ENCODE measurements at regions not wholly inside any gene's neighbourhood (a gene's known extent, or its start where the extent isn't known, plus 50 kb on each side); places are given as distances from the start of the nearest gene placed in this dataset.

DNA sequence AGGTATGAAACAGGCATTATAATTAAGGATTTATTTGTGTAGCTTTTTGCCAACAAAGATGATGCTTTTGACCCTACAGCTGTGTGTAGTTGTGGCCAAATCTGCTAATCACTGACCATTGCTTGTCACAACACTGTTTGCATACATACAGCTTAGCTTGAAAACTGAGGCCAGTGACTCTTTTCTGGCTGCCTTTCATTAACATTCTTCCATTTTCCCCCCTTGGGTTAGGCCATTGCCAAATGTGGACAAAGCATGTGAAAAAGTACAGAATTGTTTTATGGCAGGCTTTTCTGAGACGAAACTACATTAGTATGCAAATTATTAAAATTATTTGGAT is 263.3 kb downstream of the SLC16A7 start:
- H3K27me3 ChIP-seq (ENCODE audit: control insufficient read depth in 2 of 2, insufficient read depth in 2 of 2, low read length in 2 of 2), result no peaks in the 10 kb centered on the region
- H3K4me1 ChIP-seq (ENCODE audit: control insufficient read depth in 2 of 2, insufficient read depth in 2 of 2, low read length in 2 of 2), result no peaks in the 10 kb centered on the region
- H3K4me3 ChIP-seq (ENCODE audit: low read length), result no peak overlapping the region
- H3K27ac ChIP-seq (ENCODE audit: low read depth, low read length), result no peak overlapping the region
- Mint-ChIP-seq H3K4me1 (no peaks in the 10 kb centered on the region), H3K4me3 (no peak overlapping the region), H3K36me3 (no peaks in the 10 kb centered on the region), H3K27ac (no peak overlapping the region), H3K9me3 (peaks cover 0 to 22% (median 10%) of the 10 kb centered on the region in 11 donors), H3K27me3 (peaks cover 0 to 28% (median 18%) of the 10 kb centered on the region in 5 donors)
- H3K9me3 ChIP-seq (ENCODE audit: control insufficient read depth in 2 of 3, low read length in 3 of 3), result no peaks in the 10 kb centered on the region
- intact Hi-C loops (cut with micrococcal nuclease), result no loop called here
- ChIA-PET POLR2A (no interaction called here), CTCF (no interaction called here)
- DNase-seq (no peak), ATAC-seq (no peak)
- H3K36me3 ChIP-seq (ENCODE audit: control insufficient read depth in 2 of 3, insufficient read depth in 3 of 3, low read length in 3 of 3), result no peaks in the 10 kb centered on the region

DNA sequence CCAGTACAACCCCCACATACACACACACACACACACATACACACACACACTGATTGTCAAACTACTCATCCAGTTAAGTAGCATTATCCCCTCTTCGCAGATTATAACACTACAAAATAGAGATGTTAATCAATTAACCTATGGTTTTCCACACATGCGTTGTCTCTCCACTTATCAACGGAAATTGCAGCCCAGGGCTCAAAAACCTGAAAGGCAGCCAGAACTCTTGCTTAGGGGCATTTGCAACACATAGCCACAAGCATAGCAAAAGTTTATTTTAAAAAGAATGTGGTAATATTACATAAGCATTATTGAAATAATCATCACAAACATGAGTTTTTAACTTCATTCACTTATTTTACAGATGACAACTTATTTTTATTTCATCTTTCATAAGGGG is 265.8 kb downstream of the SLC16A7 start:
- no peaks in the 10 kb centered on the region for H3K9me3 ChIP-seq (ENCODE audit: control insufficient read depth in 2 of 3, low read length in 3 of 3)
- ChIA-PET POLR2A (no interaction called here), CTCF (no interaction called here)
- ATAC-seq, result no peak
- Mint-ChIP-seq H3K4me3 (no peak overlapping the region), H3K36me3 (no peaks in the 10 kb centered on the region), H3K4me1 (no peaks in the 10 kb centered on the region), H3K27ac (no peak overlapping the region), H3K27me3 (peaks cover 0 to 22% (median 6%) of the 10 kb centered on the region in 5 donors), H3K9me3 (peaks cover 0 to 18% (median 7%) of the 10 kb centered on the region in 11 donors)
- no peak for DNase-seq
- H3K36me3 ChIP-seq (ENCODE audit: control insufficient read depth in 2 of 3, insufficient read depth in 3 of 3, low read length in 3 of 3), result no peaks in the 10 kb centered on the region
- intact Hi-C loops (cut with micrococcal nuclease), result no loop called here
- no peak overlapping the region for H3K27ac ChIP-seq (ENCODE audit: low read depth, low read length)
- H3K4me3 ChIP-seq (ENCODE audit: low read length), result no peak overlapping the region
- H3K27me3 ChIP-seq (ENCODE audit: control insufficient read depth in 2 of 2, insufficient read depth in 2 of 2, low read length in 2 of 2), result no peaks in the 10 kb centered on the region
- no peaks in the 10 kb centered on the region for H3K4me1 ChIP-seq (ENCODE audit: control insufficient read depth in 2 of 2, insufficient read depth in 2 of 2, low read length in 2 of 2)

DNA sequence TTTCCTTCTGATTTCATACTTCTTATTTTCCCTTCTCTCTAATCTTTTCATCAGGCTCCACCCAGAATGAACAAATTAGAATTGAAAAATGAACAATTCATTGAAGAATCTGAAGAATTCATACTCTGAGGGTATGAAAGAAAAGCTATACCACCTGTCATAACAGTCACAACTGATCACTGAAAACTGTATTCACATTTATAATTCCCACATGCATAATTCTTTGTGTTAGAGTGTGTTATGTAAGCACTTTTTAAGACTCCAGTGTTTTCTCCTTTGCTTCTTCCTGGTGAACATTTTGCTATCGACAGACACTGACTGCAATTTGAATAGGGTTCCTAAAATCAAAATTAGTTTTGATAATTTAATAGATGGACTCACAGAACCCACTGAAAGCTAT is 271.2 kb downstream of the SLC16A7 start:
- no peak overlapping the region for H3K4me3 ChIP-seq (ENCODE audit: low read length)
- H3K27ac Mint-ChIP-seq, result no peak overlapping the region
- no peaks in the 10 kb centered on the region for H3K36me3 Mint-ChIP-seq
- H3K4me1 ChIP-seq (ENCODE audit: control insufficient read depth in 2 of 2, insufficient read depth in 2 of 2, low read length in 2 of 2), result no peaks in the 10 kb centered on the region
- ATAC-seq, result no peak
- CTCF ChIA-PET, result no interaction called here
- POLR2A ChIA-PET, result no interaction called here
- H3K9me3 Mint-ChIP-seq, result peaks cover 0 to 4% (median 0%) of the 10 kb centered on the region in 11 donors
- peaks cover 0 to 19% (median 3%) of the 10 kb centered on the region in 5 donors for H3K27me3 Mint-ChIP-seq
- intact Hi-C loops (cut with micrococcal nuclease), result no loop called here
- no peaks in the 10 kb centered on the region for H3K36me3 ChIP-seq (ENCODE audit: control insufficient read depth in 2 of 3, insufficient read depth in 3 of 3, low read length in 3 of 3)
- no peaks in the 10 kb centered on the region for H3K27me3 ChIP-seq (ENCODE audit: control insufficient read depth in 2 of 2, insufficient read depth in 2 of 2, low read length in 2 of 2)
- DNase-seq, result no peak
- no peaks in the 10 kb centered on the region for H3K9me3 ChIP-seq (ENCODE audit: control insufficient read depth in 2 of 3, low read length in 3 of 3)
- no peak overlapping the region for H3K27ac ChIP-seq (ENCODE audit: low read depth, low read length)
- H3K4me1 Mint-ChIP-seq, result no peaks in the 10 kb centered on the region
- no peak overlapping the region for H3K4me3 Mint-ChIP-seq

DNA sequence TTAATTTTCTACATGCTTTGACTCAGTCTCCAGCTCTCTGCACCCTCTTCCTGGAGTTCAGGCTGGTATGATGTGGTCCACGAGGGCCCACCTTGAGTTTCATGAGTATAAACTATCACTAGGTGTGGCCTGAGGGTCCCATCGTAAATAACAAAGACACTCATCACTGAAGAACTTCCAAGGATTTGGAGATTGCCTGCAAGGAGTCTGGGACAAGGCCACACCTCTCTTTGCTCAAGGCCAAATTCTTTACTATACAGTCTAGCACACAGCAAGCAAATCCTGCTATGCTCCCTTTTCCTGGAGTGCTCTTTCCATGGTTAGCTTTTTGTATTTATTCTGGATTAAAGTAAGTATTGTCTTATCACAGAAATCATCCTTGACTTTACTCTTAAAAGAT is 271.9 kb downstream of the SLC16A7 start:
- Histone ChIP-seq H3K9me3 (ENCODE audit: control insufficient read depth in 2 of 3, low read length in 3 of 3) (no peaks in the 10 kb centered on the region), H3K36me3 (ENCODE audit: control insufficient read depth in 2 of 3, insufficient read depth in 3 of 3, low read length in 3 of 3) (no peaks in the 10 kb centered on the region), H3K27ac (ENCODE audit: low read depth, low read length) (no peak overlapping the region), H3K4me1 (ENCODE audit: control insufficient read depth in 2 of 2, insufficient read depth in 2 of 2, low read length in 2 of 2) (no peaks in the 10 kb centered on the region), H3K27me3 (ENCODE audit: control insufficient read depth in 2 of 2, insufficient read depth in 2 of 2, low read length in 2 of 2) (no peaks in the 10 kb centered on the region), H3K4me3 (ENCODE audit: low read length) (no peak overlapping the region)
- Mint-ChIP-seq H3K4me3 (no peak overlapping the region), H3K27me3 (peaks cover 0 to 19% (median 3%) of the 10 kb centered on the region in 5 donors), H3K9me3 (peaks cover 0 to 5% (median 0%) of the 10 kb centered on the region in 11 donors), H3K36me3 (no peaks in the 10 kb centered on the region), H3K27ac (no peak overlapping the region), H3K4me1 (no peaks in the 10 kb centered on the region)
- POLR2A ChIA-PET, result no interaction called here
- ATAC-seq (no peak), DNase-seq (no peak)
- intact Hi-C loops (cut with micrococcal nuclease), result no loop called here
- CTCF ChIA-PET, result no interaction called here

DNA sequence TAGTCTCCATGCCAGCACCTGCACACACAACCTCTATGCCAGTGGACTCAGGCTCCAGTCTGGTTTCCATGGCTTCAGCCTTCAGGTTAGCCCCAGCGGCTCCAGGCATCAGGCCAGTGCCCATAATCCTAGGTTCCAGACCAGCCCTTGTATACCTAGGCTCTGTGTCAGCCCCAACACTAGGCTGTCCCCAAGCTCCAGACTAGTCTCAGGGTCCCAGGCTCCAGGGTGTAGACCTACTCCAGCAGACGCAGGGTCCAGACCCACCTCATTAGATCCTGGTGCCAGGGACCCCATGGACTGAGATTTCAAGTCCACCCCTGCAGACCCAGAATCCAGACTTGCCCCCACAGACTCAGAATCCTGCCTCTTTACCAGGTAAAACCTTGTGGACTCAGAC is 275.9 kb downstream of the SLC16A7 start:
- intact Hi-C loops (cut with micrococcal nuclease), result no loop called here
- H3K4me3 ChIP-seq (ENCODE audit: low read length), result no peak overlapping the region
- H3K27ac ChIP-seq (ENCODE audit: low read depth, low read length), result no peak overlapping the region
- no peaks in the 10 kb centered on the region for H3K36me3 Mint-ChIP-seq
- no peaks in the 10 kb centered on the region for H3K27me3 ChIP-seq (ENCODE audit: control insufficient read depth in 2 of 2, insufficient read depth in 2 of 2, low read length in 2 of 2)
- H3K4me1 ChIP-seq (ENCODE audit: control insufficient read depth in 2 of 2, insufficient read depth in 2 of 2, low read length in 2 of 2), result no peaks in the 10 kb centered on the region
- H3K4me3 Mint-ChIP-seq, result no peak overlapping the region
- H3K27me3 Mint-ChIP-seq, result peaks cover 0 to 3% (median 0%) of the 10 kb centered on the region in 5 donors
- POLR2A ChIA-PET, result no interaction called here
- no peaks in the 10 kb centered on the region for H3K9me3 ChIP-seq (ENCODE audit: control insufficient read depth in 2 of 3, low read length in 3 of 3)
- H3K9me3 Mint-ChIP-seq, result peaks cover 0 to 8% (median 2%) of the 10 kb centered on the region in 11 donors
- DNase-seq (no peak), ATAC-seq (no peak)
- no peak overlapping the region for H3K27ac Mint-ChIP-seq
- CTCF ChIA-PET, result no interaction called here
- H3K4me1 Mint-ChIP-seq, result no peaks in the 10 kb centered on the region
- H3K36me3 ChIP-seq (ENCODE audit: control insufficient read depth in 2 of 3, insufficient read depth in 3 of 3, low read length in 3 of 3), result no peaks in the 10 kb centered on the region

DNA sequence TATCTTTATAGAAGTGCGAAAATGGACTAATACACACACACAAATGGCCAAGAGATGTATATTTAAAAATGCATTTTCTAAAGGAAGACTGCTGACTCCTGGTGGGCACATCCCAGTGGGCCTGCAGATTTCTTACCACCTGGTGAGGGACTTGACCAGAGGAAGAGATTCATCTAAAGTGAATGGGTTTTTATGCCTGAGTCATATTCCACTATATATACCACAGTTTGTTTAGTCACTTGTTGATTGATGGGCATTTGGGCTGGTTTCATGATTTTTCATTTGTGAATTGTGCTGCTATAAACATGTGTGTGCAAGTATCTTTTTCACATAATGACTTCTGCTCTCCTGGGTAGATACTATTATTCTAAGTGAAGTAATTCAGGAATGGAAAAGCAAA is 277.3 kb downstream of the SLC16A7 start:
- no peak overlapping the region for H3K27ac Mint-ChIP-seq
- peaks cover 0 to 8% (median 2%) of the 10 kb centered on the region in 11 donors for H3K9me3 Mint-ChIP-seq
- Histone ChIP-seq H3K27me3 (ENCODE audit: control insufficient read depth in 2 of 2, insufficient read depth in 2 of 2, low read length in 2 of 2) (no peaks in the 10 kb centered on the region), H3K27ac (ENCODE audit: low read depth, low read length) (no peak overlapping the region), H3K4me1 (ENCODE audit: control insufficient read depth in 2 of 2, insufficient read depth in 2 of 2, low read length in 2 of 2) (no peaks in the 10 kb centered on the region), H3K9me3 (ENCODE audit: control insufficient read depth in 2 of 3, low read length in 3 of 3) (no peaks in the 10 kb centered on the region), H3K36me3 (ENCODE audit: control insufficient read depth in 2 of 3, insufficient read depth in 3 of 3, low read length in 3 of 3) (no peaks in the 10 kb centered on the region), H3K4me3 (ENCODE audit: low read length) (no peak overlapping the region)
- peaks cover 0 to 3% (median 0%) of the 10 kb centered on the region in 5 donors for H3K27me3 Mint-ChIP-seq
- CTCF ChIA-PET, result no interaction called here
- H3K36me3 Mint-ChIP-seq, result no peaks in the 10 kb centered on the region
- H3K4me1 Mint-ChIP-seq, result no peaks in the 10 kb centered on the region
- POLR2A ChIA-PET, result no interaction called here
- H3K4me3 Mint-ChIP-seq, result no peak overlapping the region
- ATAC-seq (no peak), DNase-seq (no peak)
- intact Hi-C loops (cut with micrococcal nuclease), result no loop called here

DNA sequence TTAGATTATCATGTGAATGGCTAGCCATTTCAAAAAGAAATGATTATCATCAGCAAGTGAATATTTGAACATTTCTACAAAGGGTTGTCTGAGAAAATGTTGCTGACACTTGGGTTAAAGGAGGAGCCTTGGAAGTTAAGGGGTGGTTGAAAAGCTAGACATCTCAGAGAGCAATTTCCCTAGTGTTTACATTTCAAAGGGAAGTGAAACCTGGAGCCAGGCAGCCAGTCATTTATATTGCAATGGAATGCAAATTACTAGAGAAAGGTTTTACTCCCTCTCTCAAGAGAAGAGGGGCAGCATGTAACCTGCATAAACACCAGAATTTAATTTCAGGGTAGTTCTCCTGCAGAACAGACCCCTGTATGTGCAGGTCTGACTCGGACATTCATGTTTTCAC is 279.0 kb downstream of the SLC16A7 start:
- no peak for ATAC-seq
- H3K4me1 Mint-ChIP-seq, result no peaks in the 10 kb centered on the region
- ChIA-PET POLR2A (no interaction called here), CTCF (no interaction called here)
- Histone ChIP-seq H3K36me3 (ENCODE audit: control insufficient read depth in 2 of 3, insufficient read depth in 3 of 3, low read length in 3 of 3) (no peaks in the 10 kb centered on the region), H3K27me3 (ENCODE audit: control insufficient read depth in 2 of 2, insufficient read depth in 2 of 2, low read length in 2 of 2) (no peaks in the 10 kb centered on the region), H3K9me3 (ENCODE audit: control insufficient read depth in 2 of 3, low read length in 3 of 3) (no peaks in the 10 kb centered on the region), H3K4me1 (ENCODE audit: control insufficient read depth in 2 of 2, insufficient read depth in 2 of 2, low read length in 2 of 2) (no peaks in the 10 kb centered on the region), H3K27ac (ENCODE audit: low read depth, low read length) (no peak overlapping the region), H3K4me3 (ENCODE audit: low read length) (no peak overlapping the region)
- no peak overlapping the region for H3K27ac Mint-ChIP-seq
- DNase-seq, result no peak
- H3K9me3 Mint-ChIP-seq, result peaks cover 0 to 8% (median 2%) of the 10 kb centered on the region in 11 donors
- intact Hi-C loops (cut with micrococcal nuclease), result no loop called here
- no peak overlapping the region for H3K4me3 Mint-ChIP-seq
- H3K27me3 Mint-ChIP-seq, result peaks cover 0 to 3% (median 0%) of the 10 kb centered on the region in 5 donors
- H3K36me3 Mint-ChIP-seq, result no peaks in the 10 kb centered on the region

All from naive thymus-derived CD4-positive, alpha-beta T cell (primary cell).